Mammary epithelial cell (primary cell): ENCODE measurements at regions not wholly inside any gene's neighbourhood (a gene's known extent, or its start where the extent isn't known, plus 50 kb on each side); places are given as distances from the start of the nearest gene placed in this dataset.

ENCODE experiments used
- EZH2 ChIP-seq: IDR thresholded peaks from 2 replicates; pipeline ENCODE4 v1.6.1; 2012; ENCODE audit warnings: low read length, inconsistent platforms, borderline replicate concordance
- TF ChIP-seq, protein P1 (sequence below), 2 donors: IDR thresholded peaks in 1 of 2; conservative IDR thresholded peaks in 1 of 2; 2 replicates each; pipeline ENCODE4 v1.5.1; 2011 to 2012; ENCODE audit warnings: inconsistent platforms in 2 of 2, low read length in 2 of 2, mild to moderate bottlenecking in 2 of 2, control low read depth in 1 of 2, low read depth in 1 of 2; ENCODE audit not compliant: insufficient read depth in 1 of 2; ENCODE audit errors: extremely low read depth in 1 of 2

DNA sequence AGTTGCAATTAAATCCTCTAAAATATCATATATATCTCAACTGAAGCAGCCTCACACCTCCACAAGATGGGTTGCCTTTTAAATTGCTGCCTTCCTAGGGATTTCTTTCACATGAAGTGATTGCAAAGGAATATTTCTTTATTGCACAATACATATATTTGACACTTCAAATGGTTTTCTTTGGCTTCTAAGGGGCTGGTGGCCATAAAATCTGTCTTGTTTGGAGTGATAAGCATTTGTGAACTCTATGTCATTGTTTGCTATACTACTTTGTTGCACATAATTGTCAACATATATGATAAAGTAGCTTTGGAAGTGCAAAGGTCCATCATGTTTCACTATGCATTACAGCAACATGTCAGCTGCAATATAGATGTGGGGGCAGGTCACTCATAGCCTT lies 2380.9 kb downstream of the PCDH9 start:
- TF ChIP-seq, protein P1, sequence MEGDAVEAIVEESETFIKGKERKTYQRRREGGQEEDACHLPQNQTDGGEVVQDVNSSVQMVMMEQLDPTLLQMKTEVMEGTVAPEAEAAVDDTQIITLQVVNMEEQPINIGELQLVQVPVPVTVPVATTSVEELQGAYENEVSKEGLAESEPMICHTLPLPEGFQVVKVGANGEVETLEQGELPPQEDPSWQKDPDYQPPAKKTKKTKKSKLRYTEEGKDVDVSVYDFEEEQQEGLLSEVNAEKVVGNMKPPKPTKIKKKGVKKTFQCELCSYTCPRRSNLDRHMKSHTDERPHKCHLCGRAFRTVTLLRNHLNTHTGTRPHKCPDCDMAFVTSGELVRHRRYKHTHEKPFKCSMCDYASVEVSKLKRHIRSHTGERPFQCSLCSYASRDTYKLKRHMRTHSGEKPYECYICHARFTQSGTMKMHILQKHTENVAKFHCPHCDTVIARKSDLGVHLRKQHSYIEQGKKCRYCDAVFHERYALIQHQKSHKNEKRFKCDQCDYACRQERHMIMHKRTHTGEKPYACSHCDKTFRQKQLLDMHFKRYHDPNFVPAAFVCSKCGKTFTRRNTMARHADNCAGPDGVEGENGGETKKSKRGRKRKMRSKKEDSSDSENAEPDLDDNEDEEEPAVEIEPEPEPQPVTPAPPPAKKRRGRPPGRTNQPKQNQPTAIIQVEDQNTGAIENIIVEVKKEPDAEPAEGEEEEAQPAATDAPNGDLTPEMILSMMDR (conservative IDR thresholded peaks at IDR 0.05 in 1 of 2, IDR thresholded peaks at IDR 0.05 in 1 of 2; ENCODE audit: extremely low read depth in 1 of 2, insufficient read depth in 1 of 2, low read depth in 1 of 2, low read length in 2 of 2), result no peak
- no peak for TF ChIP-seq EZH2
